GM18508 (cell line): ENCODE measurements at regions not wholly inside any gene's neighbourhood (a gene's known extent, or its start where the extent isn't known, plus 50 kb on each side); places are given as distances from the start of the nearest gene placed in this dataset.
"Not testable (repeated sequence)": the region's sequence is repeated elsewhere in the genome, so short reads cannot be mapped to it uniquely, and the experiment has no call there.

Source experiments
- ATAC-seq: cut with Tn5 transposase; IDR thresholded peaks from one replicate; pipeline ENCODE4 v1.9.1; 2021; ENCODE audit warnings: moderate number of reproducible peaks; ENCODE audit not compliant: insufficient read depth, unreplicated experiment

GRCh38 chr6:56904068-56904467 lies 50.8 kb upstream of the BEND6 start:
- no peak for ATAC-seq

GRCh38 chr6:56902641-56903464 lies 52.1 kb upstream of the BEND6 start:
- no peak for ATAC-seq

GRCh38 chr6:56900784-56901183 lies 54.1 kb upstream of the BEND6 start:
- ATAC-seq, result no peak

- no peak for ATAC-seq
Observed at GRCh38 chr6:56899753-56900152, 55.2 kb upstream of the BEND6 start.

GRCh38 chr6:56899311-56899710 lies 55.6 kb upstream of the BEND6 start:
- no peak for ATAC-seq

GRCh38 chr6:56897789-56898529 lies 56.9 kb upstream of the BEND6 start:
- ATAC-seq, result no peak

GRCh38 chr6:56891754-56892153 lies 63.2 kb upstream of the BEND6 start:
- no peak for ATAC-seq

GRCh38 chr6:56890683-56891429 lies 64.1 kb upstream of the BEND6 start:
- ATAC-seq, result peak; percentile 96

- no peak for ATAC-seq
Observed at GRCh38 chr6:56890066-56890465, 64.8 kb upstream of the BEND6 start.

- no peak for ATAC-seq
Observed at GRCh38 chr6:56889492-56889891, 65.4 kb upstream of the BEND6 start.

- no peak for ATAC-seq
Observed at GRCh38 chr6:56888687-56889086, 66.2 kb upstream of the BEND6 start.

GRCh38 chr6:56887086-56887485 lies 67.8 kb upstream of the BEND6 start:
- ATAC-seq, result no peak

- ATAC-seq, result no peak
Observed at GRCh38 chr6:56877922-56878321, 77.0 kb upstream of the BEND6 start.

GRCh38 chr6:56875961-56876360 lies 78.9 kb upstream of the BEND6 start:
- ATAC-seq, result no peak

GRCh38 chr6:56875523-56875922 lies 79.4 kb upstream of the BEND6 start:
- ATAC-seq, result no peak

- no peak for ATAC-seq
Observed at GRCh38 chr6:56874328-56874727, 80.6 kb upstream of the BEND6 start.

GRCh38 chr6:56870053-56870452 lies 84.9 kb upstream of the BEND6 start:
- not testable (repeated sequence) for ATAC-seq

GRCh38 chr6:56869346-56869745 lies 85.6 kb upstream of the BEND6 start:
- no peak for ATAC-seq

- ATAC-seq, result no peak
Observed at GRCh38 chr6:56868687-56869086, 86.2 kb upstream of the BEND6 start.

GRCh38 chr6:56866917-56867522 lies 87.9 kb upstream of the BEND6 start:
- ATAC-seq, result no peak
